Keratinocyte (primary cell): ENCODE measurements at regions not wholly inside any gene's neighbourhood (a gene's known extent, or its start where the extent isn't known, plus 50 kb on each side); places are given as distances from the start of the nearest gene placed in this dataset.

Experiments used
- CTCF ChIP-seq, 3 experiments: IDR thresholded peaks in 1 of 3; conservative IDR thresholded peaks in 1 of 3; optimal IDR thresholded peaks in 1 of 3; 2 replicates in 2 of 3; 3 replicates in 1 of 3; pipeline versions ENCODE3 to v1.5.1; 2011; ENCODE audit warnings: low read length in 3 of 3, mild to moderate bottlenecking in 3 of 3, moderate library complexity in 2 of 3, control low read depth in 1 of 3, inconsistent platforms in 1 of 3; ENCODE audit not compliant: insufficient read depth in 2 of 3; ENCODE audit errors: extremely low read depth in 1 of 3
- EZH2 ChIP-seq: IDR thresholded peaks from one replicate; pipeline ENCODE4 v1.6.1; 2012; ENCODE audit warnings: inconsistent platforms, mild to moderate bottlenecking, low read length, moderate library complexity

GRCh38 chr7:49150486-49150885, 226.1 kb downstream of the CDC14C start:
- TF ChIP-seq CTCF (optimal IDR thresholded peaks at IDR 0.05 in 1 of 3, IDR thresholded peaks at IDR 0.05 in 1 of 3, conservative IDR thresholded peaks at IDR 0.05 in 1 of 3; ENCODE audit: extremely low read depth in 1 of 3, insufficient read depth in 2 of 3, low read length in 3 of 3) (no peak), EZH2 (no peak)
